Gastrocnemius medialis (tissue), 4 donors: ENCODE measurements at regions not wholly inside any gene's neighbourhood (a gene's known extent, or its start where the extent isn't known, plus 50 kb on each side); places are given as distances from the start of the nearest gene placed in this dataset.

ENCODE experiments used
- POLR2A ChIP-seq, 2 donors: fragments of 450-650 bp; IDR thresholded peaks; one replicate each; pipeline ENCODE4 v1.6.1; 2017; ENCODE audit warnings: antibody characterized with exemption in 2 of 2, mild to moderate bottlenecking in 2 of 2, moderate library complexity in 2 of 2
- TF ChIP-seq, protein P1 (sequence below), 5 experiments: fragments of 450-650 bp in 3 of 5; fragments of 200-600 bp in 2 of 5; sonication (generic) in 2 of 5; IDR thresholded peaks in 4 of 5; conservative IDR thresholded peaks in 1 of 5; 1 replicate in 4 of 5; 2 replicates in 1 of 5; pipeline ENCODE4 v1.5.1; 2016 to 2019; ENCODE audit warnings: antibody characterized with exemption in 5 of 5, mild to moderate bottlenecking in 3 of 5, moderate library complexity in 3 of 5

DNA sequence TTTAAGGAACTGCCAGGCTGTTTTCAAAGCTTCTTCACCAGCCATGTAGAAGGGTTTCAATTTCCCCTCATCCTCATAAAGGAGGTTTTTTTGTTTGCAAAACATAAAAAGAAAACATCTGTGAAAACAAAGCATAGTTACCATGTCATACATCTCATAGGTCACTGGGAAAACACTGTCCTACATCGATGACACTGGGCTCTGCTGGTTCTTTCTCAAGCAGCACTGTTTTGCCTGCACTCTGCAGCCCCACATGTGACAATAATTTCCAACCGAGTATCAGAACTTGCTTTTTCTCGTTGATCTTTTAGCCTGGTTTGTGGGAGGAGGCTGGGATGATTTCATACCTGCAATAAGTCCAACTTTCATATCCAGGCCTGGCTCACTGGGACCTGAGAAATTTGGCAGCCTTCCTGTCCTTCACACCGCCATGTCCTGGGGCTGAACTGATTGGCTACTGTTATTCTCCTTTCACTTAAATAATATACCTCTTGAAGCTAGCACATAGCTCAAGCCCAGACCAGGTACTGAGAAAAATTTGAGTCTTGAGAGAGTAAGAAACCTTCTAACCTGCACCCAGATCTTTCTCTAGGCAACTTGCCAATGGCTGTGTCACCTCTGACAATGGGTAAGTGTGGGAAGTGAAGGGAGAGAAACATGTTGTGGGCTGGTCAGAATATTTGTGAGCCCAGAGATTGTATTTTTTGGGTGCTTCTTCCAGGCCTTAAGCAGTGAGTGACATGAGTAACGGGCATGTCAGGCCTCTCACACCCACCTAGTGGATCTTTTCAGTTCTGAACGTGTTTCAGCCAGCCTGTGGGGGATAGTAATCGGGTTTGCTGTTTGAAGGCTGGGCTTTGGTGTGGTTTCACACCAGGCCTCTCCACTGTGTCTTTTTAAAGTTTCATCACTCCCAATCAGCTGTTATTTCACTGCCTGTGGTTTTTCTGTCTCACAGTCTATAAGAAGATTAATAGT is 502.8 kb downstream of the NTRK2 start:
- TF ChIP-seq, protein P1, sequence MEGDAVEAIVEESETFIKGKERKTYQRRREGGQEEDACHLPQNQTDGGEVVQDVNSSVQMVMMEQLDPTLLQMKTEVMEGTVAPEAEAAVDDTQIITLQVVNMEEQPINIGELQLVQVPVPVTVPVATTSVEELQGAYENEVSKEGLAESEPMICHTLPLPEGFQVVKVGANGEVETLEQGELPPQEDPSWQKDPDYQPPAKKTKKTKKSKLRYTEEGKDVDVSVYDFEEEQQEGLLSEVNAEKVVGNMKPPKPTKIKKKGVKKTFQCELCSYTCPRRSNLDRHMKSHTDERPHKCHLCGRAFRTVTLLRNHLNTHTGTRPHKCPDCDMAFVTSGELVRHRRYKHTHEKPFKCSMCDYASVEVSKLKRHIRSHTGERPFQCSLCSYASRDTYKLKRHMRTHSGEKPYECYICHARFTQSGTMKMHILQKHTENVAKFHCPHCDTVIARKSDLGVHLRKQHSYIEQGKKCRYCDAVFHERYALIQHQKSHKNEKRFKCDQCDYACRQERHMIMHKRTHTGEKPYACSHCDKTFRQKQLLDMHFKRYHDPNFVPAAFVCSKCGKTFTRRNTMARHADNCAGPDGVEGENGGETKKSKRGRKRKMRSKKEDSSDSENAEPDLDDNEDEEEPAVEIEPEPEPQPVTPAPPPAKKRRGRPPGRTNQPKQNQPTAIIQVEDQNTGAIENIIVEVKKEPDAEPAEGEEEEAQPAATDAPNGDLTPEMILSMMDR (IDR thresholded peaks at IDR 0.05 in 4 of 5, conservative IDR thresholded peaks at IDR 0.05 in 1 of 5), result no peak
- TF ChIP-seq POLR2A (IDR thresholded peaks at IDR 0.05), result no peak
